Endodermal cell (in vitro differentiated cells): ENCODE measurements at regions not wholly inside any gene's neighbourhood (a gene's known extent, or its start where the extent isn't known, plus 50 kb on each side); places are given as distances from the start of the nearest gene placed in this dataset.

Experiments used
- DNase-seq: peaks from one replicate; pipeline ENCODE4 v3.0.0-alpha.2; 2017
- H3K27ac ChIP-seq: 2 replicates; pipeline ENCODE4 v1.5.1; 2013; ENCODE audit warnings: mild to moderate bottlenecking, low read depth, low read length, moderate library complexity
- H3K27me3 ChIP-seq: 2 replicates; pipeline ENCODE4 v1.6.1; 2013; ENCODE audit warnings: mild to moderate bottlenecking, low read length, moderate library complexity; ENCODE audit not compliant: insufficient read depth, control insufficient read depth, poor library complexity, severe bottlenecking
- H3K36me3 ChIP-seq: 2 replicates; pipeline ENCODE4 v1.7.0; 2013; ENCODE audit warnings: mild to moderate bottlenecking, low read length, moderate library complexity; ENCODE audit not compliant: control insufficient read depth, insufficient read depth
- H3K4me1 ChIP-seq: one replicate; pipeline ENCODE4 v1.7.0; 2013; ENCODE audit warnings: low read length; ENCODE audit not compliant: control insufficient read depth, insufficient read depth
- H3K4me3 ChIP-seq: 2 replicates; pipeline ENCODE4 v1.5.1; 2013; ENCODE audit warnings: mild to moderate bottlenecking, low read length, moderate library complexity
- H3K9ac ChIP-seq: 2 replicates; pipeline ENCODE4 v1.6.1; 2013; ENCODE audit warnings: mild to moderate bottlenecking, low read length, moderate library complexity; ENCODE audit not compliant: poor library complexity, severe bottlenecking; ENCODE audit errors: extremely low read depth
- H3K9me3 ChIP-seq: 2 replicates; pipeline ENCODE4 v1.6.1; 2013; ENCODE audit warnings: mild to moderate bottlenecking, low read length, moderate library complexity; ENCODE audit not compliant: control insufficient read depth
- H3K27ac Mint-ChIP-seq: 2 replicates; pipeline ENCODE4 v1.8.0; 2020; ENCODE audit warnings: mixed read lengths
- H3K27me3 Mint-ChIP-seq: 2 replicates; pipeline ENCODE4 v1.8.0; 2021; ENCODE audit warnings: mild to moderate bottlenecking, mixed read lengths; ENCODE audit not compliant: insufficient read depth
- H3K36me3 Mint-ChIP-seq: 2 replicates; pipeline ENCODE4 v1.8.0; 2020; ENCODE audit warnings: low read depth, mixed read lengths
- H3K4me1 Mint-ChIP-seq: 2 replicates; pipeline ENCODE4 v1.8.0; 2020; ENCODE audit warnings: mixed read lengths
- H3K4me3 Mint-ChIP-seq: 2 replicates; pipeline ENCODE4 v1.8.0; 2020; ENCODE audit warnings: mild to moderate bottlenecking, moderate library complexity, mixed read lengths
- H3K9me3 Mint-ChIP-seq: 2 replicates; pipeline ENCODE4 v1.8.0; 2020; ENCODE audit warnings: mild to moderate bottlenecking, mixed read lengths
- CTCF ChIP-seq: fragments of 200-600 bp; sonication (generic); conservative IDR thresholded peaks from 2 replicates; pipeline ENCODE4 v1.5.0; 2021; ENCODE audit warnings: antibody characterized with exemption, mild to moderate bottlenecking
- WGBS, 2 experiments: methylation state at CpG; one replicate each; pipeline versions ENCODE4 v1.1.5 to v1.1.7; 2013; ENCODE audit warnings: missing lambda C conversion rate in 2 of 2, mixed read lengths in 1 of 2; ENCODE audit not compliant: insufficient coverage in 1 of 2, insufficient read length in 1 of 2; 5-methylcytosine and 5-hydroxymethylcytosine counted together

DNA sequence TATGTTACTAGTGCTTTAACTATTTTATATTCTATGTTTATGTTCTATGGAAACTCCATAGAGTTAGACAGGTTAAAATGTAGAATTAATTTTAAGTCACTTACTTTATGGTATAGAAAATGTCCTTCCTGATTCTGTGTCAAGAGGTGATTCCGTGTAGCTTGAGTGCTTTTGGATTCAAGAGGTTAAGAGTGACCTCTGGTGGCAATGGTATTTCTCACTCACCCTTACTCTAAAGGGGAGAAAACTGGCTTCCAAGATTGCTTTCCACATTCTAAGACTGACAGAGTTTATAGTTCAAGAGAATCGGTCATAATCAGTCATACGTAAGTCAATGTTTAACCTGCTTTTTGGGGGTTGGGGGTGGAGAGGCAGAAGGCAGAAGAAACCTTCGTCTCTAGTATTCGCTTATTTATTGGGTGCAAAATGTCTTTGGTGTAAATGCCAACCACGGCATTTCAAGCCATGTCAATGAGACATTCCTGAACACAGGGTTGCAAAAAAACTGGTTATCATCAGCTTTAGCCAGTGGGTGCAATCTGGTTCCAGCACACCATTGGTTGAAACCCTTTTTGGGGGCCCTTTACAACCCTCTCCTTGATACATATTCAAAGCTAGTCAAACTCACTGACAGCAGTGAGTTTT is 92.0 kb upstream of the VGLL3 start:
- WGBS, 2 experiments, result 20 to 51% methylated on average over 1 to 6 of the region's 6 CpGs
- H3K4me3 Mint-ChIP-seq, result no peak overlapping the region
- Histone ChIP-seq H3K9me3 (no peaks in the 10 kb centered on the region), H3K4me1 (peaks cover 3% of the 10 kb centered on the region), H3K9ac (no peak overlapping the region), H3K36me3 (no peaks in the 10 kb centered on the region), H3K4me3 (no peak overlapping the region), H3K27me3 (no peaks in the 10 kb centered on the region), H3K27ac (no peak overlapping the region)
- H3K4me1 Mint-ChIP-seq, result peaks cover 2% of the 10 kb centered on the region
- H3K36me3 Mint-ChIP-seq, result no peaks in the 10 kb centered on the region
- peak; percentile 61 for DNase-seq
- H3K27ac Mint-ChIP-seq, result no peak overlapping the region
- peak; percentile 86 for TF ChIP-seq CTCF
- no peaks in the 10 kb centered on the region for H3K27me3 Mint-ChIP-seq
- H3K9me3 Mint-ChIP-seq, result no peaks in the 10 kb centered on the region

DNA sequence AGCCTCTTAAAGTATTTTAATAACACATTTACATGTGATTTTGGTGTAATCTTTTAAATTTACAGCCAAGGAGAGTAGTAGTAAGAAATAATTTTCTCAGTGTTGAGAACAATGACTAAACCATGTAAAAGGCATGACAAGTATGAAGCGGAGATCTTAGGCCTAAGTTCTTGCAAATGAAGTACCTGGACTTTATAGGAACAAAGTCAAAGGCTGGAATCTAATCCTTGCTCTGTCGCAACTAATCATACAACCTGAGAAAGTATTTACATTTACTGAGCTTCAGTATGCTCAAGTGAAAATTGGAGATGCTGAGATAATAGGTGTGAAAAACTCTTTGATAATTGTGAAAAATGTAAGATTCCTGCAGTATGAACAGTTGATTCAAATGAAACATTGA is 86.4 kb upstream of the VGLL3 start:
- 90 to 92% methylated on average over 2 of the region's 2 CpGs for WGBS, 2 experiments
- Histone ChIP-seq H3K9me3 (no peaks in the 10 kb centered on the region), H3K9ac (no peak overlapping the region), H3K27ac (no peak overlapping the region), H3K4me1 (no peaks in the 10 kb centered on the region), H3K36me3 (no peaks in the 10 kb centered on the region), H3K27me3 (no peaks in the 10 kb centered on the region), H3K4me3 (no peak overlapping the region)
- no peak for DNase-seq
- no peak for TF ChIP-seq CTCF
- Mint-ChIP-seq H3K27me3 (no peaks in the 10 kb centered on the region), H3K27ac (no peak overlapping the region), H3K4me3 (no peak overlapping the region), H3K36me3 (no peaks in the 10 kb centered on the region), H3K9me3 (no peaks in the 10 kb centered on the region), H3K4me1 (peaks cover 8% of the 10 kb centered on the region)

DNA sequence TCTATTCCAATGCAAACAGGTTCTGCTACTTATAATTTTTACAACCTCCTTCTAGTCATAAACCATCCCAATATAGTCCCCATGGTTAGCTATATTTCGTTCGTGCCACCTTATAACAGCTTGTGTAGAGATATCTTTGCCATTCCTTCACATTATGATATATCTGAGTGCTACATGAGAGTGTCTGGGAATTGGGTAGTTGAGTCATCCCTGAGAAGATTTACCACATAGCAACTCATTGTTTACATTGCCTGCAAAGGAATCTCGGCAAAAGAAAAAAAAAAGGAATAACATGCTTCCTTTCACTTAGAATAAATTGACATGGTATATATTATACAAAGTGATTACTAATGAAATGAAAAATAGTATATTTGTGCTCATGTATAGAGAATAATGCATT is 86.0 kb upstream of the VGLL3 start:
- Histone ChIP-seq H3K4me3 (no peak overlapping the region), H3K4me1 (no peaks in the 10 kb centered on the region), H3K27ac (no peak overlapping the region), H3K9ac (no peak overlapping the region), H3K9me3 (no peaks in the 10 kb centered on the region), H3K27me3 (no peaks in the 10 kb centered on the region), H3K36me3 (no peaks in the 10 kb centered on the region)
- TF ChIP-seq CTCF, result no peak
- no peaks in the 10 kb centered on the region for H3K27me3 Mint-ChIP-seq
- no peak overlapping the region for H3K27ac Mint-ChIP-seq
- DNase-seq, result no peak
- WGBS, 2 experiments, result no CpG with 5 or more reads among the region's 3 CpGs
- H3K9me3 Mint-ChIP-seq, result no peaks in the 10 kb centered on the region
- no peak overlapping the region for H3K4me3 Mint-ChIP-seq
- no peaks in the 10 kb centered on the region for H3K36me3 Mint-ChIP-seq
- H3K4me1 Mint-ChIP-seq, result peaks cover 8% of the 10 kb centered on the region
